22Rv1 (cell line): ENCODE measurements at regions not wholly inside any gene's neighbourhood (a gene's known extent, or its start where the extent isn't known, plus 50 kb on each side); places are given as distances from the start of the nearest gene placed in this dataset.

ENCODE experiments used
- H3K27ac ChIP-seq: fragments of 450-650 bp; 2 replicates; pipeline ENCODE4 v1.5.1; 2017
- ZFX ChIP-seq: fragments of 450-650 bp; IDR thresholded peaks from 2 replicates; pipeline ENCODE4 v1.6.1; 2017; ENCODE audit warnings: antibody characterized with exemption, borderline replicate concordance
- TF ChIP-seq, protein P1 (sequence below): fragments of 450-650 bp; IDR thresholded peaks from 2 replicates; pipeline ENCODE4 v1.5.1; 2017; ENCODE audit warnings: mild to moderate bottlenecking

DNA sequence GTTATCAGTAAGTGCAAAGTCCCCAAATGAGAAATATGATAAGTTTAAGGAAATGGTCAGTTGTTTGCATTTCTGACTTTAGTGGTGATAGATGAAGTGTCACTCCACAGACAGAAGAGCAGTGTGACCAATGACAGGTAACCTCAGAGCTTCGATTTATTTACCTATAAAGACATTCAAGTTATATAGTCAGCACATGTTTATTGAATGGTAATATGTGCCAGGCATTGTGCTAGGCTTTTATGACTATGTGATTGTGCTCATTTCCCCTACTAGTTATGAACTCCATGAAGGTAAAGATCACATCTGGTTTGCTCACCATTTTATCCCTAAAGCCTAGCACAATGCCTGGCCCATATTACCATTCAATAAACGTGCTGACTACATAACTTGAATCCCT, 222.4 kb downstream of the HHIPL2 start:
- TF ChIP-seq ZFX, result no peak
- TF ChIP-seq, protein P1, sequence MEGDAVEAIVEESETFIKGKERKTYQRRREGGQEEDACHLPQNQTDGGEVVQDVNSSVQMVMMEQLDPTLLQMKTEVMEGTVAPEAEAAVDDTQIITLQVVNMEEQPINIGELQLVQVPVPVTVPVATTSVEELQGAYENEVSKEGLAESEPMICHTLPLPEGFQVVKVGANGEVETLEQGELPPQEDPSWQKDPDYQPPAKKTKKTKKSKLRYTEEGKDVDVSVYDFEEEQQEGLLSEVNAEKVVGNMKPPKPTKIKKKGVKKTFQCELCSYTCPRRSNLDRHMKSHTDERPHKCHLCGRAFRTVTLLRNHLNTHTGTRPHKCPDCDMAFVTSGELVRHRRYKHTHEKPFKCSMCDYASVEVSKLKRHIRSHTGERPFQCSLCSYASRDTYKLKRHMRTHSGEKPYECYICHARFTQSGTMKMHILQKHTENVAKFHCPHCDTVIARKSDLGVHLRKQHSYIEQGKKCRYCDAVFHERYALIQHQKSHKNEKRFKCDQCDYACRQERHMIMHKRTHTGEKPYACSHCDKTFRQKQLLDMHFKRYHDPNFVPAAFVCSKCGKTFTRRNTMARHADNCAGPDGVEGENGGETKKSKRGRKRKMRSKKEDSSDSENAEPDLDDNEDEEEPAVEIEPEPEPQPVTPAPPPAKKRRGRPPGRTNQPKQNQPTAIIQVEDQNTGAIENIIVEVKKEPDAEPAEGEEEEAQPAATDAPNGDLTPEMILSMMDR, result no peak
- H3K27ac ChIP-seq, result no peak overlapping the region

DNA sequence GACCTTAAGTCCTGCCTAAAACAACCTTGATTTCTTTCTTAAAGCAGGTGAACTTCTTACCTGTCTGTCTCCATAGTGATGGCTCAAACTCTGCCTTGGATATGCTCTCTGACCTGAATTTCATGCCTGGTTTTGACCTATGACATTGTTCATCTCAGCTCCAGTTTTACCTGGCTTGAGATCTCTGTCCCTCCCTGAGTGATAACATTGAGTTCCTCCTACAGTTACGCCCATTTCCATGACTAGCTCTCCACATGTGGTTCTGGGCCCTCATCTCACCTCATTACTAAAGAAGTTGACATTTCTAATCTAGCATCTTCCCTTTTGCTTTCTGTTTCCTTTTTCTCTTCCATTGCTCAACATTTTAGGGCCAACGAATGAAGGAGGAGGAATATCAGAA, 233.1 kb downstream of the HHIPL2 start:
- TF ChIP-seq ZFX, result no peak
- TF ChIP-seq, protein P1, result no peak
- H3K27ac ChIP-seq, result no peak overlapping the region

DNA sequence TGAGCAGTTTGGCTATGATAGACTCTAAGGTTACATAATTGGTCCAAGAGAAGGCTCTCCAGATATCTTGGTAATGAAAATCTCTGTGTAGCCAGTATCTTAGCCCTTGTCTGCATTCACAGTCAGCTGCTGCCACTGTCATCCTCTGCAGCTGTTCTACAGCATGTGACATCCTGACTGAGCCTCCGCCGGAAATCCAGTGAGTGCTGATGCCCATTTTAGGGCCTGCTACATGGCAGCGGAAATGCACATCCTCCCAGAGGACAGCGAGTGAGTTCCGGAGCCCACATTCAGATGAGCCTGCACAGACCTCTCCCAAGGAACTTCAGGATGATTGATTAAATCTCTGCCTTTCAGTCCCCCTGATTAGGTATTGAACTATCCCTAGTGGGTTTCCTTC, 237.1 kb downstream of the HHIPL2 start:
- H3K27ac ChIP-seq, result no peak overlapping the region
- TF ChIP-seq ZFX, result no peak
- TF ChIP-seq, protein P1, result no peak

DNA sequence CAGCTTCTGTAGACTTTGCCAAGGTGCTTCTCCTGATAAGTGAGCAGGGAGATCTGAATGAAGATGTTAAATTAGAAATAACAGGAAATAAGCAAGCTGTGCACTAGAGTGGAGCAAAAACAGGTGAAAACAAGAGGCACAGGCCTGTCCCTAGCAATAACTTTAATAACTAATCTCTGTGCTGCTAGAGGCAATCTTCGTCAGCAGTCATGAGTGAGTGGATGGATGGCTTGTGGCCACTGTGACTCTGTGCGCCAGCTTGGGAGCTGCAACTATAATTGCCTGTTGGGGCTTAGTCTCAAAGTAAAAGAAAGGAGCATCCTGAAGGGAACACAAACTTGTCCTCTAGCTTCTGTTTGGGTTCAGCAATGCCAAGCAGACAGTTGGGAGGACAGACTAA, 240.3 kb downstream of the HHIPL2 start:
- no peak for TF ChIP-seq ZFX
- TF ChIP-seq, protein P1, result no peak
- H3K27ac ChIP-seq, result no peak overlapping the region

DNA sequence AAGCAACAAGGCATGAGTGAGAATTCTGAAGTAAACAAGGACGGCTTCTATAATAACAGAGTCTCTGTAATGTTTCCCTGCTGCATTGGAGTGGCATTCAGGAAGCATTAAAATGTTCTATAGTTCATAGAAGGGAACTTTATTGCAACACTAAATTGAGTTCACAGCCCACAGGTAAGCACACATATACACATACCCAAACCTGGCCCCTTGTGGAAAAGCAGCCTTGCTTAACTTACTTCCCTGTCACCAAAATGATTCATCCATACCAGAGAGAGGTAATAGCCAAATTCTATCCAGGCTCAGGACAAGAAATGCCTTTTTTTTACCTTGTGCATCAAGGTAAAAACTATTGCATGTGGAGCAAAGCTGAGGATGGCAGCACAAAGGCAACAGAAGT, 241.4 kb downstream of the HHIPL2 start:
- TF ChIP-seq, protein P1, result no peak
- TF ChIP-seq ZFX, result no peak
- no peak overlapping the region for H3K27ac ChIP-seq

DNA sequence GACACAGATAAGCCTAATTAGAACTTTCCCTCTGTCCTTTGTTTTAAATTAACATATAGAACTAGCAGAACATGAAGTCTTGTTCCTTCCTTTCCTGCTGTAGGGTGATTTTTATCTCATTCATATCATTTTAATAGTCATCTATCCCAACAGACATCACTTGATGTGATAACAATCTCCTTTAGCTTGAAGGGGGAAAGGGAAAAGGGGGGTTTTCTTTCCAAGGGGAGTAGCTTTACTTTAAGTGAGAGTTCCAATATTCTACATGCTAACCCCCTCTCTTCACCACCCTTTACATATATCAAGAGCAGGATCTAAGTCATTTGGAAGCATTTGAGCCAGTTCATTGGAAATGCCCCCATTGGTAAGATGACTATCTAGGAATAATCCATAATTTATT, 241.9 kb downstream of the HHIPL2 start:
- no peak for TF ChIP-seq ZFX
- TF ChIP-seq, protein P1, result no peak
- H3K27ac ChIP-seq, result no peak overlapping the region

DNA sequence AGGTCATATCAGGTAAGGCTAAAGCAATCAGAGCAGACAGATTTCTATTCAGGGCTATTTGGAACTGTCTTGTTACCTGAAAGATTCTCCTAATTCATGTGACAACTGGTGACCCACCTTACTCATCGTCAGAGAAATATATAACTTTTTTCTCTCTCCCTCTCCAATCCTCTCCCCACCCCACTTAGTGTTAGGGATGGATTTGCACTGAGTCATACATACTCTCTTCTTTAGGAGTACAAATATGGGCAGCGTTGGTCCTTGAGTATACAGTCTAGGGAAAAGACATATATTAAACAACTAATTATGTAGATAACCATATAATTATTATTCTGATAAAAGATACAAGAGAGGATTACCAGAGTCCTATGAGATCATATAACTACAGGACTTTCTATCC, 246.3 kb downstream of the HHIPL2 start:
- no peak for TF ChIP-seq ZFX
- TF ChIP-seq, protein P1, result no peak
- no peak overlapping the region for H3K27ac ChIP-seq
